Hepatocyte (in vitro differentiated cells): ENCODE measurements at regions not wholly inside any gene's neighbourhood (a gene's known extent, or its start where the extent isn't known, plus 50 kb on each side); places are given as distances from the start of the nearest gene placed in this dataset.

Source experiments
- DNase-seq: peaks from one replicate; pipeline ENCODE4 v3.0.0-alpha.2; 2016; ENCODE audit warnings: low spot score
- H2AFZ ChIP-seq: fragments of 200-600 bp; sonication (generic); 2 replicates; pipeline ENCODE4 v1.6.0; 2016; ENCODE audit warnings: antibody characterized with exemption, mild to moderate bottlenecking
- H3K27ac ChIP-seq: fragments of 200-600 bp; sonication (generic); 2 replicates; pipeline ENCODE4 v1.5.1; 2016; ENCODE audit warnings: mild to moderate bottlenecking
- H3K27me3 ChIP-seq: fragments of 200-600 bp; sonication (generic); 2 replicates; pipeline ENCODE4 v1.6.1; 2016
- H3K36me3 ChIP-seq: fragments of 200-600 bp; sonication (generic); replicated peaks from 2 replicates; pipeline ENCODE4 v1.5.1; 2016; ENCODE audit warnings: low read depth; ENCODE audit not compliant: insufficient read depth
- H3K4me1 ChIP-seq: fragments of 200-600 bp; sonication (generic); 2 replicates; pipeline ENCODE4 v1.5.1; 2016; ENCODE audit warnings: mild to moderate bottlenecking, moderate library complexity; ENCODE audit not compliant: insufficient read depth
- H3K4me2 ChIP-seq: fragments of 200-600 bp; sonication (generic); 2 replicates; pipeline ENCODE4 v1.6.0; 2016
- H3K4me3 ChIP-seq: fragments of 200-600 bp; sonication (generic); 2 replicates; pipeline ENCODE4 v1.5.1; 2016; ENCODE audit warnings: mild to moderate bottlenecking
- H3K79me2 ChIP-seq: fragments of 200-600 bp; sonication (generic); 2 replicates; pipeline ENCODE4 v1.6.0; 2017; ENCODE audit warnings: mild to moderate bottlenecking
- H3K9me2 ChIP-seq: fragments of 200-600 bp; sonication (generic); replicated peaks from 2 replicates; pipeline ENCODE4 v1.6.0; 2017; ENCODE audit warnings: mild to moderate bottlenecking; ENCODE audit not compliant: insufficient read depth
- H3K9me3 ChIP-seq: fragments of 200-600 bp; sonication (generic); 2 replicates; pipeline ENCODE4 v1.5.1; 2016; ENCODE audit warnings: low read depth, mild to moderate bottlenecking
- H4K20me1 ChIP-seq: fragments of 200-600 bp; sonication (generic); 2 replicates; pipeline ENCODE4 v1.6.0; 2016; ENCODE audit warnings: mild to moderate bottlenecking; ENCODE audit not compliant: insufficient read depth, poor library complexity, severe bottlenecking
- CTCF ChIP-seq: fragments of 200-600 bp; sonication (generic); IDR thresholded peaks from 2 replicates; pipeline ENCODE4 v1.5.1; 2016; ENCODE audit warnings: antibody characterized with exemption, mild to moderate bottlenecking; ENCODE audit not compliant: poor library complexity
- EZH2 ChIP-seq: fragments of 200-600 bp; sonication (generic); IDR thresholded peaks from 2 replicates; pipeline ENCODE4 v1.6.1; 2016; ENCODE audit warnings: antibody characterized with exemption, mild to moderate bottlenecking, borderline replicate concordance
- EZH2phosphoT487 ChIP-seq: fragments of 200-600 bp; sonication (generic); IDR thresholded peaks from one replicate; pipeline ENCODE4 v1.6.1; 2018; ENCODE audit warnings: antibody characterized with exemption, mild to moderate bottlenecking, low read depth, moderate library complexity; ENCODE audit not compliant: unreplicated experiment, severe bottlenecking
- WGBS: methylation state at CpG from one replicate; pipeline ENCODE4 v1.1.6; 2016; ENCODE audit warnings: low lambda C conversion rate; ENCODE audit errors: missing lambda C conversion rate; 5-methylcytosine and 5-hydroxymethylcytosine counted together

GRCh38 chr7:53306846-53307245 lies 271.4 kb downstream of the POM121L12 start:
- Histone ChIP-seq H3K9me2 (no peaks in the 10 kb centered on the region), H4K20me1 (no peaks in the 10 kb centered on the region), H2AFZ (no peak overlapping the region), H3K27ac (no peak overlapping the region), H3K4me2 (no peak overlapping the region), H3K4me3 (no peak overlapping the region), H3K4me1 (peaks cover 3% of the 10 kb centered on the region), H3K36me3 (no peaks in the 10 kb centered on the region), H3K27me3 (no peaks in the 10 kb centered on the region), H3K9me3 (no peaks in the 10 kb centered on the region), H3K79me2 (no peaks in the 10 kb centered on the region)
- no peak for DNase-seq
- no peak for TF ChIP-seq EZH2
- TF ChIP-seq EZH2phosphoT487 = no peak
- TF ChIP-seq CTCF = no peak
- WGBS = 93% methylated on average over 3 of the region's 3 CpGs

GRCh38 chr7:53311205-53311604 lies 275.8 kb downstream of the POM121L12 start:
- Histone ChIP-seq H3K9me2 (no peaks in the 10 kb centered on the region), H3K9me3 (no peaks in the 10 kb centered on the region), H3K4me1 (peaks cover 10% of the 10 kb centered on the region), H3K4me2 (no peak overlapping the region), H3K79me2 (no peaks in the 10 kb centered on the region), H3K36me3 (no peaks in the 10 kb centered on the region), H2AFZ (no peak overlapping the region), H3K27ac (no peak overlapping the region), H4K20me1 (no peaks in the 10 kb centered on the region), H3K27me3 (no peaks in the 10 kb centered on the region), H3K4me3 (no peak overlapping the region)
- TF ChIP-seq CTCF = no peak
- TF ChIP-seq EZH2phosphoT487 = no peak
- no peak for TF ChIP-seq EZH2
- DNase-seq = no peak
- 53% methylated on average over 5 of the region's 5 CpGs for WGBS

GRCh38 chr7:53315981-53316380 lies 280.5 kb downstream of the POM121L12 start:
- Histone ChIP-seq H3K4me2 (no peak overlapping the region), H3K4me1 (peaks cover 15% of the 10 kb centered on the region), H3K9me2 (no peaks in the 10 kb centered on the region), H4K20me1 (no peaks in the 10 kb centered on the region), H2AFZ (no peak overlapping the region), H3K9me3 (no peaks in the 10 kb centered on the region), H3K4me3 (no peak overlapping the region), H3K27ac (no peak overlapping the region), H3K27me3 (no peaks in the 10 kb centered on the region), H3K36me3 (no peaks in the 10 kb centered on the region), H3K79me2 (no peaks in the 10 kb centered on the region)
- WGBS = 69% methylated on average over 6 of the region's 6 CpGs
- no peak for TF ChIP-seq CTCF
- no peak for TF ChIP-seq EZH2
- no peak for TF ChIP-seq EZH2phosphoT487
- DNase-seq = no peak

GRCh38 chr7:53318566-53318965 lies 283.1 kb downstream of the POM121L12 start:
- no peaks in the 10 kb centered on the region for H3K9me3 ChIP-seq

More at GRCh38 chr7:53318566-53318965, 283.1 kb downstream of the POM121L12 start:
- H3K4me1 ChIP-seq = peaks cover 12% of the 10 kb centered on the region
- TF ChIP-seq CTCF = no peak
- no peak for TF ChIP-seq EZH2
- TF ChIP-seq EZH2phosphoT487 = no peak
- H2AFZ ChIP-seq = no peak overlapping the region
- H3K4me2 ChIP-seq = no peak overlapping the region
- H3K36me3 ChIP-seq = no peaks in the 10 kb centered on the region
- no peaks in the 10 kb centered on the region for H3K9me2 ChIP-seq
- no peak overlapping the region for H3K27ac ChIP-seq
- WGBS = 83% methylated on average over 4 of the region's 4 CpGs
- H4K20me1 ChIP-seq = no peaks in the 10 kb centered on the region
- DNase-seq = no peak
- no peaks in the 10 kb centered on the region for H3K79me2 ChIP-seq
- H3K4me3 ChIP-seq = no peak overlapping the region
- H3K27me3 ChIP-seq = no peaks in the 10 kb centered on the region
